Astrocyte (in vitro differentiated cells and primary cell): ENCODE measurements at regions not wholly inside any gene's neighbourhood (a gene's known extent, or its start where the extent isn't known, plus 50 kb on each side); places are given as distances from the start of the nearest gene placed in this dataset.

Source experiments
- DNase-seq: peaks from one replicate; pipeline ENCODE4 v3.0.0-alpha.2; 2010; ENCODE audit warnings: low read depth
- FAIRE-seq: peaks from 2 replicates; lab custom pipeline; 2011; peaks lifted over from hg19 to GRCh38; lab: Jason Lieb, UNC
- H2AFZ ChIP-seq: 2 replicates; pipeline ENCODE4 v1.6.0; 2012; ENCODE audit warnings: low read depth, low read length, inconsistent platforms
- H3K27ac ChIP-seq: 2 replicates; pipeline ENCODE4 v1.5.1; 2011; ENCODE audit warnings: low read depth, low read length, inconsistent platforms
- H3K27me3 ChIP-seq: 2 replicates; pipeline ENCODE4 v1.6.0; 2011; ENCODE audit warnings: low read length, inconsistent platforms; ENCODE audit not compliant: insufficient read depth
- H3K36me3 ChIP-seq: 2 replicates; pipeline ENCODE4 v1.5.1; 2011; ENCODE audit warnings: low read length, inconsistent platforms; ENCODE audit not compliant: insufficient read depth
- H3K4me1 ChIP-seq: 2 replicates; pipeline ENCODE4 v1.5.1; 2011; ENCODE audit warnings: low read length, inconsistent platforms; ENCODE audit not compliant: insufficient read depth
- H3K4me2 ChIP-seq: 2 replicates; pipeline ENCODE4 v1.6.0; 2012; ENCODE audit warnings: low read length, inconsistent platforms
- H3K4me3 ChIP-seq: 2 replicates; pipeline ENCODE4 v1.5.1; 2011; ENCODE audit warnings: low read depth, mild to moderate bottlenecking, low read length, inconsistent platforms; ENCODE audit not compliant: insufficient read depth
- H3K79me2 ChIP-seq: 2 replicates; pipeline ENCODE4 v1.6.0; 2012; ENCODE audit warnings: mild to moderate bottlenecking, low read length, inconsistent platforms; ENCODE audit not compliant: insufficient read depth
- H3K9ac ChIP-seq: 2 replicates; pipeline ENCODE4 v1.6.0; 2012; ENCODE audit warnings: mild to moderate bottlenecking, low read length, inconsistent platforms
- H3K9me3 ChIP-seq: 2 replicates; pipeline ENCODE4 v1.5.1; 2012; ENCODE audit warnings: low read depth, mild to moderate bottlenecking, low read length, inconsistent platforms; ENCODE audit not compliant: insufficient read depth
- H4K20me1 ChIP-seq: 2 replicates; pipeline ENCODE4 v1.6.0; 2012; ENCODE audit warnings: low read length, inconsistent platforms; ENCODE audit not compliant: insufficient read depth
- H3K27ac Mint-ChIP-seq: one replicate; pipeline ENCODE4 v1.8.0; 2021; ENCODE audit warnings: mild to moderate bottlenecking, mixed read lengths; ENCODE audit not compliant: unreplicated experiment
- H3K27me3 Mint-ChIP-seq: one replicate; pipeline ENCODE4 v1.8.0; 2021; ENCODE audit warnings: low read depth, mixed read lengths; ENCODE audit not compliant: unreplicated experiment
- H3K36me3 Mint-ChIP-seq: one replicate; pipeline ENCODE4 v1.8.0; 2021; ENCODE audit warnings: low read depth, mixed read lengths; ENCODE audit not compliant: unreplicated experiment
- H3K4me1 Mint-ChIP-seq: one replicate; pipeline ENCODE4 v1.8.0; 2021; ENCODE audit warnings: low read depth, mixed read lengths; ENCODE audit not compliant: unreplicated experiment
- H3K4me3 Mint-ChIP-seq: one replicate; pipeline ENCODE4 v1.8.0; 2021; ENCODE audit warnings: mild to moderate bottlenecking, moderate library complexity, mixed read lengths; ENCODE audit not compliant: unreplicated experiment
- H3K9me3 Mint-ChIP-seq: one replicate; pipeline ENCODE4 v1.8.0; 2021; ENCODE audit warnings: mild to moderate bottlenecking, mixed read lengths; ENCODE audit not compliant: unreplicated experiment
- CTCF ChIP-seq: IDR thresholded peaks from 2 replicates; pipeline ENCODE4 v1.5.1; 2011; ENCODE audit warnings: low read depth, mild to moderate bottlenecking, inconsistent platforms, low read length, moderate library complexity; ENCODE audit not compliant: insufficient read depth
- EZH2 ChIP-seq: IDR thresholded peaks from 2 replicates; pipeline ENCODE4 v1.6.1; 2012; ENCODE audit warnings: mild to moderate bottlenecking, low read length, inconsistent platforms; ENCODE audit not compliant: insufficient read depth

GRCh38 chr13:87942205-87942604 lies 271.0 kb downstream of the SLITRK5 start:
- Mint-ChIP-seq H3K4me3 (no peak overlapping the region), H3K9me3 (no peaks in the 10 kb centered on the region), H3K36me3 (no peaks in the 10 kb centered on the region), H3K27me3 (no peaks in the 10 kb centered on the region), H3K4me1 (no peaks in the 10 kb centered on the region), H3K27ac (no peak overlapping the region)
- H3K9me3 ChIP-seq, result no peaks in the 10 kb centered on the region
- FAIRE-seq (no peak), DNase-seq (no peak)
- no peaks in the 10 kb centered on the region for H3K79me2 ChIP-seq
- no peaks in the 10 kb centered on the region for H3K27me3 ChIP-seq
- no peak overlapping the region for H3K4me3 ChIP-seq
- no peaks in the 10 kb centered on the region for H3K4me1 ChIP-seq
- H3K36me3 ChIP-seq, result no peaks in the 10 kb centered on the region
- no peak overlapping the region for H3K27ac ChIP-seq
- H3K9ac ChIP-seq, result no peak overlapping the region
- TF ChIP-seq CTCF (no peak), EZH2 (no peak)
- no peaks in the 10 kb centered on the region for H4K20me1 ChIP-seq
- no peak overlapping the region for H3K4me2 ChIP-seq
- no peak overlapping the region for H2AFZ ChIP-seq

GRCh38 chr13:87944038-87944437 lies 272.9 kb downstream of the SLITRK5 start:
- no peaks in the 10 kb centered on the region for H3K4me1 Mint-ChIP-seq
- no peaks in the 10 kb centered on the region for H3K9me3 Mint-ChIP-seq
- H3K4me3 Mint-ChIP-seq, result no peak overlapping the region
- DNase-seq (no peak), FAIRE-seq (no peak)
- Histone ChIP-seq H3K4me3 (no peak overlapping the region), H3K9me3 (no peaks in the 10 kb centered on the region), H2AFZ (no peak overlapping the region), H3K36me3 (no peaks in the 10 kb centered on the region), H3K4me1 (no peaks in the 10 kb centered on the region), H4K20me1 (no peaks in the 10 kb centered on the region), H3K79me2 (no peaks in the 10 kb centered on the region), H3K27me3 (no peaks in the 10 kb centered on the region), H3K9ac (no peak overlapping the region), H3K4me2 (no peak overlapping the region), H3K27ac (no peak overlapping the region)
- H3K36me3 Mint-ChIP-seq, result no peaks in the 10 kb centered on the region
- no peaks in the 10 kb centered on the region for H3K27me3 Mint-ChIP-seq
- no peak overlapping the region for H3K27ac Mint-ChIP-seq
- TF ChIP-seq CTCF (no peak), EZH2 (no peak)

GRCh38 chr13:87952377-87952776 lies 281.2 kb downstream of the SLITRK5 start:
- FAIRE-seq, result no peak
- H3K27me3 Mint-ChIP-seq, result no peaks in the 10 kb centered on the region

More at GRCh38 chr13:87952377-87952776, 281.2 kb downstream of the SLITRK5 start:
- Histone ChIP-seq H4K20me1 (no peaks in the 10 kb centered on the region), H3K4me1 (no peaks in the 10 kb centered on the region), H3K9me3 (no peaks in the 10 kb centered on the region), H3K4me3 (no peak overlapping the region), H3K36me3 (no peaks in the 10 kb centered on the region), H2AFZ (no peak overlapping the region), H3K27ac (no peak overlapping the region), H3K27me3 (no peaks in the 10 kb centered on the region), H3K9ac (no peak overlapping the region), H3K79me2 (no peaks in the 10 kb centered on the region), H3K4me2 (no peak overlapping the region)
- Mint-ChIP-seq H3K36me3 (no peaks in the 10 kb centered on the region), H3K9me3 (no peaks in the 10 kb centered on the region), H3K27ac (no peak overlapping the region), H3K4me1 (no peaks in the 10 kb centered on the region), H3K4me3 (no peak overlapping the region)
- DNase-seq, result no peak
- no peak for TF ChIP-seq EZH2
